ENCODE measurements at regions not wholly inside any gene's neighbourhood (a gene's known extent, or its start where the extent isn't known, plus 50 kb on each side); places are given as distances from the start of the nearest gene placed in this dataset.

- TF ChIP-seq EZH2 (IDR thresholded peaks at IDR 0.05) (no peak), POLR2AphosphoS5 (IDR thresholded peaks at IDR 0.05; ENCODE audit: borderline replicate concordance, low read depth, low read length) (no peak), FOXP2 (optimal IDR thresholded peaks at IDR 0.05; ENCODE audit: control extremely low read depth, extremely low read length, insufficient read depth) (no peak)
These were observed 237.8 kb upstream of the EDIL3 start for GRCh38 chr5:84622461-84622860.
